Activated CD8-positive, alpha-beta memory T cell treated with anti-CD3 and anti-CD28 coated beads, Interleukin-2, amount 50 U/mL, for 24 hours (primary cell): ENCODE measurements at regions not wholly inside any gene's neighbourhood (a gene's known extent, or its start where the extent isn't known, plus 50 kb on each side); places are given as distances from the start of the nearest gene placed in this dataset.

Experiments used
- DNase-seq: peaks from one replicate; pipeline ENCODE4 v3.0.0-alpha.2; 2020; ENCODE audit errors: extremely low read depth

DNA sequence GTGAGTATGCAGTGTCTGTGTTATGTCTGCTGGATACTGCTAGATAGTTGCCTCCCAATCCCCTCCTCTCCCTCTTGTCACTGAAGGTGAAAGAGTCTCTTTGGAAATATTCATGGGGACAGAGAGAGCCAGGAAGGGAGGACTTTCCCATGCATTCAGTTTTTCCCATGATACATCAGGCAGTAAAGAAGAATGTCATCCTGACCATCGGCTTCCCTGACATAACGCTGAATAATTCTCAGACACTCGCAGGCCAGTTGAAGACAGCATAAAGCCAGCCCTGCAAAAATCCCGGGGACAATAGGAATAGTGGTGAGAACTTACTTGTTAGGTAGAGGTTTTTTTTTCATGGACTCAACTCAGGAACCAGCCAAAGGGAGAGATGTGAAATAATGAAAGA, 58.1 kb downstream of the KLF4 start:
- DNase-seq = no peak

DNA sequence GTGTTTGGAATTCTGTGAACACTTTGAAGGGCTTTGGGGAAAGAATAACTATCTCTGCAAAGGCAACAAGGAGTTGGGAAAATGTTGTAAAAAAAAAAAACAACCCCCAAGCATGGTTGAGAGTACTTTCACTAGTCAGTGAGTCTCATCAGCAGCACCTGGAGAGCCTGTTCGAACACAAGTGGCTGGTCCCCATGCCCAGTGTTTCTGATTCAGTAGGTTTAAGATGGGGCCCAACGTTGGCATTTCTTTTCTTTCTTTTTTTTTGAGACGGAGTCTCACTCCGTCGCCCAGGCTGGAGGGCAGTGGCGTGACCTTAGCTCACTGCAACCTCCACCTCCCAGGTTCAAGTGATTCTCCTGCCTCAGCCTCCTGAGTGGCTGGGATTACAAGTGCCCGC, 59.5 kb downstream of the KLF4 start:
- no peak for DNase-seq

DNA sequence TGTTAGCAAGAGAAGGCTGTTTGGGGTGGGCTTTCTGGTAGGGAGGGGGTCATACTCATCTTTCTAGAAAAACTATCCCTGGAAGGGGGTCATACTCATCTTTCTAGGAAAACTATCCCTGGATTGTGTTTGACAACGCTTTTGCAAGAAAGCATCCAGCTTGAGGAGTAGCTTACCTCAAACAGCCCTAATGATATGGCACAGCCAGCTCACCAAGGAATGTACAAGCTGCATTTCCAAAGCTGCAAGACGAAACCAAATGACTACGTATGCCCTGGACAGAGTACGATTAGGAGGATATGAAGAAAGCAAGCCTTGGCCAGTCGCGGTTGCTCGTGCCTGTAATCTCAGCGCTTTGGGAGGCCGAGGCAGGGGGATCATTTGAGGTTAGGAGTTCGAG, 63.4 kb downstream of the KLF4 start:
- no peak for DNase-seq

DNA sequence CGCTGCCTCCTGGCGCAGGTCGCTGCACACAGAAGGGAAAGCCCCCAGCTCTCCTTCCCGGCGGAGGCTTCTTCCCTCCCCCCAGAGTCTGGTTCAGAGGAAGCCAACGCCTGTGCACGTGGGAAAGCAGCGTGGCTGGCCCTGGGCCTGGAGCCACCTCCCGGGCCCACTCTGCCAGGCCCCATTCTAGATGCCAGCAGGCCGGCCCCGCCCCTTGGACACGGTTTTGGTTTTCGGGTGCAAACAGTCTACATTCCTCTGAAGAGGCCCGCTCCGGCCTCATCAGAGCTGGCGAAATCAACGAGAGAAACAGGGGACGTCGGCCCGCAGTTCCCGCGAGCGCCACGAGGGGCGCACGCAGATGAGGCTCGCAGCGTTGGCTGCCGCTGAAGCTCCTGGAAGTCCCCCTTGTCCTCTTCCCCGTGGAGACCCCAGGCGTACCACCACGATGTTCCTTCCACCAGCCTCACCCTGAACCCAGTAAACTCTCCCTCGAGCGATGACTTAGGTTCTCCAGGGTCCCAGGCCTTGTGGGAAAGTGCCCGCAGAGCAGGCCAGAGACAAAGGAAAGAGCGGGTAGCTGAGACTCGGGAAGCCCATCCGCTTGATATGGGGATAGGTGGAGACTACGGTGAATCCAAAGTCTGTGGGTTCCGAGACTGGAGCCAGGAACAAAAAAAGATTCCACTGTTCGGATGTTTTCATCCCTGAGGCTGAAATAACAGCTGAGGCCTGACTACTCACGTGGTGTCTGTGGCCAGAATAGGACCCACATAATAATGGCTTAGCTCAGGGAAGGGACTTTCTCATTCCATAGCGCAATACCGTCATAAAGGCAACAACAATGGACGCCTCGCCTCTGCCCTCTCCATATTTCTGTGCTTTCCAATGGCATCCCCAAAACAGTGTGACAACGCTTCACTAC, 64.2 kb downstream of the KLF4 start:
- peak; percentile 10 for DNase-seq

DNA sequence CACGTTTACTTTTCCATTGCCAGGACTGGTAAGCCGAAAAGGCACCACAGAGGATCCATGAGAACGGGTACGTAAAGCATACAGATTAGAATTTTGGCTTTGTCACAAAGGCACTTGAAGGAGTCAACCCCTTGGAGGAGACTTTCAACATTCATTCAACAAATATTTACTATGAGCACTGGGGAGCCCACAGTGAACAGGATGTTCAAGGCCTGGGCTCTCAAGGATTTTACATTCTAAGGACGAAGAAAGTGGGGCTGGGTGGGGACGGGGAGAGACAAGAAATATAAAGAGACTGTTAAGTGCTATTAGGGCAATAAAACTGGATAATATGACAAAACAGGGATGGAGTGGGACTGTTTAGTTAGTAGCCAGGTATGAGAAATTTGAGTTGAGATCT, 66.0 kb downstream of the KLF4 start:
- DNase-seq = no peak

DNA sequence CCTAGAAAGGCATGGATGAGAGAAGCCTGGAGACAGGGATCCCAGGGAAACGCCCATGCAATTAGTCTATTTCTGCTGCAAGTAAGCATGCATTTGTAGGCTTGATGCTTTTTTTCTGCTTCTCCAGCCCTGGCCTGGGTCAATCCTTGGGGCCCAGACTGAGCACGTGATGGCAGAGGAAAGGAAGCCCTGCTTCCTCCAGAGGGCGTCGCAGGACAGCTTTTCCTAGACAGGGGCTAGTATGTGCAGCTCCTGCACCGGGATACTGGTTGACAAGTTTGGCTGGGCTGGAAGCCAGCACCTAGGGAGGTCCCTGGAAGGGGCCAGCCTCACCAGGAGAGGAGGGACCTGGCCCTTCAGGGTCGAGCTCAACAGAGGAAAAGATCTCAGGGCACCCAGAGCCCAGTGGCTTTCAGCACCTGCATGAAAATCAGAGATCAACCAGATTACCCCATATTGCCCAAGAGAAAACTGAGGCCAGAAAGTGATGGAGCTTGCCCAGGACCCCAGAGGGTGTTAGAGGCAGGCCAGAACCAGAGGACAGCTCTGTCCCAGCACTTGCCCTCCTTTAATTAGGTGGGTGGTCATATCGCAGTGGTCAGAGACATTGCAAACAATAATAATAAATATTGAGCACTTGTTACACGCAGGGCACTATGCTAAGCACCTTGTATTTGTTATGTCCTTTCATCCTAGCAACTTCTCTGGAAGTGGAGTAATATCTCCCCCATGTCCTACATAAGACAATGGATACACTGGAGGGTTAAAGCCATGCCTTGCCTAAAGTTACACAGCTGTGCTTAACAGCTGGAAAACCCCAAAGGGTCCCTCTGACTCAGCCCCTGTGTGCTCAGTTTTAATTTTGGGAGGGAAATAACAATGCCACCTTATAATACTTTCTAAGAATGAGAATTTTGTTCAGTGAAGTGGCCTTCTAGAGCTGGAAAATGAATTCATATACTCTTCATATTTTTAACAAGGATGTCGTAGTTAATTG, 67.1 kb downstream of the KLF4 start:
- no peak for DNase-seq

DNA sequence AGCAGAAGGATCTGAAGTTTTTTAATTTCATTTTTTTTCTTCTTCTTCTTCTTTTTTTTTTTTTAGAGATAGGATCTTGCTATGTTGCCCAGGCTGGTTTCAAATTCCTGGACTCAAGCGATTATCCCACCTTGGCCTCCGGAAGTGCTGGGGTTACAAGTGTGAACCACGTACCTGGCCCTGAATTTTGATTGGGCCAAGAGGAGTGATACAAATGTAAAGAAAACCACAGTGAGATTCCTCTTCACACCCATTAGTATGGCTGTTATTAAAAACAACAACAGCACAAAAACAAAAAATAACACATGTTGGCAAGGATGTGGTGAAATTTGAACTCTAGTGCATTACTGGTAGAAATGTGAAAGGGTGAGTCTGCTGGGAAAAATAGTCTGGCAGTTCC, 79.1 kb downstream of the KLF4 start:
- no peak for DNase-seq

DNA sequence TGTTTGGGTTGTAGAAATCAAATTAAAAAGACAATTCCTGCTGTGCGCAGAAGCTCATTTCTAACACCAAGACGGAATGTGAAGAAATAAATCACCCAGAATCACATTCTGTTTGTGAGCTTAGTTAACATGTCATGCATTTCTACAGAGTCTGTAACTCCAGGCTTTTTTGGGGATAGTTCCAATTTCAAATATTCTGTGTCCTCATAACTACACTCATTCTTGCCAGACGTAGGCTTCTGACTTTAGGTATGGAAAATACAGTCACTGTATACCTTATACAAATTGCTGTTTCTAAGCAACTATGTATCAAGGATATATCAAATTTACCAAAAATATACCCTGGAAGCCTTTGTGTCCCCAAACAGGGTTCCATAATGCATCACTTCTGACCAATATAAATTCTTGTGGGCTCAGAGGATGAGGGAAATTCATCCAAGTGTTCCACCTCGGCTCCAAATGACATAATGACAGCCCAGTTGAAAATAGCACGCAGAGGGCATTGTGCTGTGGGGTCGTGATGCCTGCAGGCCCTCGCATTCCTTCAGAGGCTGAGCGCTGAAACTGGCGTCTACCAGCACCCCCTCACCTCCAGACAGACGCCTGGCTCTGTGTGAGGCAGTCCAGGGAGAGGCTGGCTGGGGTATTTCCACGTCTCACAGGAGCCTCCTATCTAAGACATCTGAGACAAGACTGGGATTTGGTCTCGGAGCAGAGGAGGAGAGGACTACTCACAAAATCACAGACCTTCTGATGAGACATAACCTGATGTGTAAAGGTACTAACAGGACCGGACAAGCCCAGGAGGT, 79.8 kb downstream of the KLF4 start:
- DNase-seq = no peak

DNA sequence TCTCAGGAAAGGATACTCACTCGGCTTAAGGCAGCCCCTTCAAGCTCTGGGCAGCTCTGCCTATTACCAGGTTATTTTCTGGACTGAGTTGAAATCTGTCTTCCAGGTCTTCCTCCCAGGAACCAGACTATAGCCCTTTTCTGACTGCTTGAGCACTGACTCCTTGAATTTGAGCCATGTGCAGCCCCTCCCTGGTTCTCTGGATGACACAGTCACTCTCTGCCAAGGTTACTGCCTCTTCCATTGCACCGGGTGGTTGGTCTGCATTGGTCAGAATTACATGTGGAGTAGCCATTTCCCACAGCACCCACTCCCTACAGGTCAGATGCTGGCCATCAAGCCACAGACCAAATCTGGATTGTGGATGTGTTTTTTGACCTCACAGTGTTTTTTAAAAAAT, 81.9 kb downstream of the KLF4 start:
- no peak for DNase-seq

DNA sequence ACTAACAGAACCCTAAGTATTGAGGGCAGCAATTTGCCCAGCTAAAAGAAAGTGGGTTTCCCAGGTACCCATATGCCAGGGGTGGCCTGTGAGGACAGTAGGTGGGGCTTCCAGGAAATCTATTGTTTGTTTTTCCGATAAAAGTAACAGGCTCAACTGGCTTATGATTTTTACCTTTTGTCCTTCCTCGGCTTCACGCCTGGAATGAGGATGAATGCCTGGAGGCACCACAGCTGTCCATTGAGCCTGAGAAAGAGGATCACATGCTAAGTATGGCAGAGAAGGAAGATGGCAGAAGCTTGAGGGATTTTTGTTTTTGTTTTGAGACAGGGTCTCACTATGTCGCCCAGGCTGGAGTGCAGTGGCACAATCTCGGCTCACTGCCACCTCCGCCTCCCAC, 84.1 kb downstream of the KLF4 start:
- no peak for DNase-seq

DNA sequence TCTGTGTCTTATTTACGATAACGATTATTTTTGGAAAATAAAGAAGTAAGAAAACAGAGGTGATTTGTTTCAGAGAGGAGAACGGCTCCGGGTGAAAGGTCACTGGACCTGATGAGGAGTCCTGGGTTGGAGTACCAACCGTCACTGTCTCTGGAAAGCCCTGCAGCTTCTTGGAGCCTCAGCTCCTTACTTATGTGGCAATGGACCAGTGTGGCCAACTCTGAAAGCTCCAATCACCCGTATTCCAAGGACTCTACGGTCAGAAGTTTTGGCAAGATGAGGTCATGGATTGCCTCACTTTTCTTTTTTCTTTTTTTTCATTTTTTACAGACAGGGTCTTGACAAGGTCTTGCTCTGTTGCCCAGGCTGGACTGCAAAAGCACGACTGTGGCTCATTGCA, 84.8 kb downstream of the KLF4 start:
- DNase-seq = no peak

DNA sequence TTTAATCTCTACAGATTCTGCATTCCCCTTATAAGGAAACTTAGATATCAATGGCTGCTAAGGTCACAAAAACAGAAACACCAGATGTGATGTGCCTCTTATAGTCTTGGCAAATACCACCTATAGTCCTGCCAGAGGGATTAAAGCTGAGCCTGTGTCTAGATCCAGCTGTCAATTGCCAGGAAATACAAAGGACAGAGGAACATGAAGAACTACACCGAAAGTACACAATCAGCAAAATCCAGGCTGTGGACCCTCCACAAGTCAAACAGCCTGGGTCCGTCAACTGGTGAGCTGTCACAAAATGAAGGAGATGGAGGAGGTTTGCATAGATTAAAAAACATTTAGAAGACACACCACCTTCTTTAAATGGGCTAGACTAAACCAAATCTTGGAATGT, 85.4 kb downstream of the KLF4 start:
- no peak for DNase-seq

DNA sequence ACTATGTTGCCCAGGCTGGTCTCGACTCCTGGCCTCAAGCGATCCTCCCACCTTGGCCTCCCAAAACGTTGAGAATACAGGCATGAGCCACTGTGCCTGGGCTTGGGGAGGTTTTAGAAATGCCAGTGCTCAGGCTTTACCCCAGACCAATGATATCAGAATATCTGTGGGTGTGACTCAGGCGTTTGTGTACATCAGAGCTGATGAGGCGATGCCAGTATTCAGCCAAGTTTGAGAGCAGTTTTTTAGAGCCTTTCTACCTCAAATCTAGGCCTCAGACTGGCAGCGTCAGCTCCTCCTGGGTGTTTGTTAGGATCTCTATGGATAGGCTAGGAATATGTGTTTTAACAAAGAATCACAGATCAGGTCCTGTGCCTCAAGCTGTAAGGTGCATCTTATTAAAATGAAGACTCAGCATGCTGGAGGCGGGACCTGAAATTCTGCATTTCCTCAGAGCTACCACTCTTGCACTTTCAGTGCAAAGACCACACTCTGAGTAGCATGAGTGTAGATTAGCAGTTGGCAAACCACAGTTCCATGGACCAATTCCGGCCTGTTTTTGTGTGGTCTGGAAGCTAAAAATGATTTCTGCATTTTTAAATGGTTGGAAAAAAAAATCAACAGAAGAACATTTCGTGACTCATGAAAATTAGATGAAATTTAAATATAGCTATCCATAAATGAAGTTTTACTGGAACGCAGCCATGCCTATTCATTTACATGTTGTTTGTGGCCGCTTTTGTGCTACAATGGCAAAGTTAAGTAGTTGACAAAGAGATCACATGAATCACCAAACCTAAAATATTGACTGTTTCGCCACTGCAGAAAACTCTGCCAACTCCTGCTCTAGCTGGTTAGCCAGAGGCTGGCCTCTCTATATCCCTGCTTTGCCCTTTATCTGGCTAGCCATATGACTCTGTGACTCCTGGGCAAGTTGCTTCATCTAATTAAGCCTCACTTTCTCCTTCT, 92.2 kb downstream of the KLF4 start:
- DNase-seq = no peak

DNA sequence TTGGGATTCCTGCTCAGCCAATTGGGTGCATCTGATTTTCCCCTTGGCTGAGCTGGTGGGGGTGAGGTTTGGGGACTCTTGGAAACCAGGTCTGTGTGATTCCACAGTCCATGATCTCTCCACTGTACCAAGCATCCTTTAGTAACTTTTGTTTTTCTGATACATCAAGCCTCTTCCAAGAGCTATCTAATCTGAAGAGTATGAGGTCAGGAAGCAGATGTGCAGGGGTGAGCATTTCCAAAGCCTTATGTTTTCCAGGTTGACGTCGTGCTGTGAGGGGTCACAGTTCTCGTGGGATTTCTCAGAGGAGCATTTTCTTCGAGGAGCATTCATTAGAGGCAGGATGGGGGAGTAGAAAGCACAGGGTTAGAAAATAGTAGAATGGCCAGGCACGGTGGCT, 95.3 kb downstream of the KLF4 start:
- DNase-seq = no peak

DNA sequence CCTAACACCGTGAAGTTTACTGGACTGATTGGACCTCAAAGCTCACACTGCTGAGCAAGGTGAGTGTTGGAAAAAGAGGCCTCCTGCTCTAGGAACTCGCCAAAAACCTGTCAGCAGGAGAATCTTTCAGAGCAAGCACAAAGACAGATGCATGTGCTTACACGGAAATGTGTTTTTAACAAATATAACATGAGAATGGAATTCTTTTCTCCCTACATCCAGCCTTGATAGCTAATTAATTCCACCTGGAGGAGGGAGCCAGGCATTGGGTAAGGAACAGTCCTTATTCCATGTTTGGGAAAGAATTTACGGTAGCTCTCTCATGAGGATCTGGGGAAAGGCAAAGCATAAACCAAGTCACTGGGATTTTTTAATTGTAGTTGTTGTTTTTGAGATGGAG, 98.8 kb downstream of the KLF4 start:
- no peak for DNase-seq

DNA sequence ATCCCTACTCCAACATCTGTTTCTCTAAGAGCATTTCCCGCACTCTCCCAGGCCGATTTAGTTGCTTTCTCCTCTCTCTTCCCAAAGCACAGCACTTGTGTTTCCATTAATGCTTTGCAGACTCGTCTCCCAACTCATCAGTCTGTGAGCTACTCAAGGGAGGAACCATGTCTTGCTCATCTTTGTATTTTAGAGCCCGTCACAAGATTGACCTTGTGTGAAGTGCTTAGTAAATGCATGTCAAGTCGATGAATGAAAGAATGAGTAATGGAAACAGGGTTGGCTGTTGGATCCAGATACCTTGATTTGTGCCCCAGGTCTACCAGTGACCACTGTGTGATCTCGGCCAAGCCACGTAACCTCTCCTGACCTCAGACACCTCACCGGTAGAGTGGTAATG, 99.3 kb downstream of the KLF4 start:
- DNase-seq = no peak

DNA sequence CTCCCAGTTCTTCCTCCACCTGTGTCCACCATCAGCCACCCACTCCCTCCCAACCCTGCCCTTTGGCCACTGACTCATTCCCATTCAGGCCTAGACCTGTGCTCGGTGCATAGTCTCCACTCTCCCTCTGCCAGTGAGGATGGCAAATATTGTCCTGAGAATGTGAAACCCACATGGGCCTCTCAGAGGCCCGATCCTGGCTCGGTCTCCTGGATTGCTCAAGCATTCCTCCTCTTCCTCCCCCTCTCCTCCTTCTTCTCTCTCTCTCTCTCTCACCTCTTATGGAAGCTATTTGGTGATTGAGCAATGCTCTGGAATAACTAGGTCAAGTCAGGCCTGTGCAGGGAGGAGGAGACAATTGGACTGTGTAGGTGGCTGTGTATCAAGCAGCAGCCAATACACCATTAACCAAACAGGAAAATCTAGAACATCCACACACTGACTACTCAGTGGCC, 99.9 kb downstream of the KLF4 start:
- DNase-seq = no peak

DNA sequence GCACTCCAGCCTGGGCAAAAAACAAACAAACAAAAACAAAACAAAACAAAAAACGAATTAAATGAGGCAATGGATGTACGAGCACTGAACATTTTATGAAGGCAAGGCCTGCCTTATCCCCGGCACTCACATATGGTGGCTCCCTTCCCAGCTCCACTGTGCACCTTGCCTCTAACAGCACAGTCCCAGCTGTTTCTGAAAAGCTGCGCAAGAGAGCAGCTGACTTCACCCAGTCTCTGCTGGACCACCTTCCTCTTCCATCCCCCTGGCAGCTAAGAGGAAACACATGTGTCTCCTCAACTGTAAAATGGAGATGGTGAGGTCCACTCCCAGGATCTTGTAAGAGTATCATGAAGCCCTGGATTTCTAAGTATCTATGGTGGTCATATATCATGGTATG, 100.7 kb downstream of the KLF4 start:
- DNase-seq = no peak

DNA sequence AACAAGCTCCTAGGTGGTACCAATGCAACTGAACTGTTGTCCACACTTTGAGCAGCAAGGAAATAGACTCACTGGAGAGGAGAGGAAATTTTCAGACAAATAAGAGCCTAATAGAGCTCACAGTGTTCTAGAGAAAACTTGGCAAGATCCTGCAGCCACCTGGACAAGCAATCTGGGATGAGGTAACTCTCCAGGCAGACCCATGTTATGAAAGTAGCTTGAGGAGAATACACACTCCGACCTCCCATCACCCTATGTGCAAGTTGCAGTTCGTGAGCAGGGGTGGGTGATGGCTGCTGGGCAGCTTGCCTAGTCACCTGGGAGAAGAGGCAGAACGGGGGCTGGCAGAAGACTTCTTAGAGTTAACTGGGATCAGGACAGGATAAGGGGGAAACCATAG, 102.2 kb downstream of the KLF4 start:
- no peak for DNase-seq

DNA sequence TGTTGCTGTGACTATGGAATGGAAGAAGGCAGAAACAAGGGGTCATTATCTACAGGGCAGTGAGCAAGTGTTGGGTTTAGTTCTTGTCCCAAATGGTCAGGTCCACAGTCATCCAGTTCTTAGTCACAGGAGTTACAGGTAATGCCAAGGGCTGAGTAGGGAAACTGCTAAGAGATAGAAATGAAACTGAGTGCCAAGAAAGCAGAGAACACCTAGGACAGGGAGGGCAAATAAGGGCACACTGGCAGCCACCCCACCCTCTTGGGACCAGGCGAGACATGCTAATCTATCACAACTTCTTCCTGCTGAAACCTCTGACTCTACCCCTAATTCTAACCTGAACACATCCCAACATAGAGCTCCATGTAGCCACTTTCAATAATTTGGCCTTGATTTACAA, 103.2 kb downstream of the KLF4 start:
- DNase-seq = no peak
